Mesendoderm (in vitro differentiated cells): ENCODE measurements at regions not wholly inside any gene's neighbourhood (a gene's known extent, or its start where the extent isn't known, plus 50 kb on each side); places are given as distances from the start of the nearest gene placed in this dataset.

Experiments
- DNase-seq: peaks from one replicate; pipeline ENCODE4 v3.0.0; 2013
- H2AK5ac ChIP-seq: 2 replicates; pipeline ENCODE4 v1.6.1; 2013; ENCODE audit warnings: low read length, inconsistent platforms
- H2BK120ac ChIP-seq: 2 replicates; pipeline ENCODE4 v1.6.1; 2013; ENCODE audit warnings: low read depth, mild to moderate bottlenecking, low read length, moderate library complexity, mixed read lengths
- H2BK15ac ChIP-seq: replicated peaks from 2 replicates; pipeline ENCODE4 v1.6.1; 2013; ENCODE audit warnings: low read depth, mild to moderate bottlenecking, moderate library complexity
- H2BK5ac ChIP-seq: 2 replicates; pipeline ENCODE4 v1.6.1; 2013; ENCODE audit warnings: low read length, inconsistent platforms
- H3K18ac ChIP-seq: 2 replicates; pipeline ENCODE4 v1.6.1; 2013; ENCODE audit warnings: mild to moderate bottlenecking, low read length, mixed read lengths
- H3K23ac ChIP-seq: one replicate; pipeline ENCODE4 v1.6.1; 2013; ENCODE audit warnings: low read length
- H3K27ac ChIP-seq: 2 replicates; pipeline ENCODE4 v1.5.1; 2013; ENCODE audit warnings: low read depth, mild to moderate bottlenecking, inconsistent platforms, low read length, moderate library complexity
- H3K27me3 ChIP-seq: 2 replicates; pipeline ENCODE4 v1.6.1; 2013; ENCODE audit warnings: low read length, control low read depth, mild to moderate bottlenecking, inconsistent platforms; ENCODE audit not compliant: insufficient read depth, poor library complexity
- H3K36me3 ChIP-seq: 2 replicates; pipeline ENCODE4 v1.6.1; 2013; ENCODE audit warnings: low read length, inconsistent platforms; ENCODE audit not compliant: control insufficient read depth, insufficient read depth
- H3K4ac ChIP-seq: one replicate; pipeline ENCODE4 v1.6.1; 2013; ENCODE audit warnings: low read depth, mild to moderate bottlenecking, low read length, moderate library complexity
- H3K4me1 ChIP-seq: 2 replicates; pipeline ENCODE4 v1.6.1; 2013; ENCODE audit warnings: low read depth, low read length, inconsistent platforms; ENCODE audit not compliant: control insufficient read depth
- H3K4me2 ChIP-seq: 2 replicates; pipeline ENCODE4 v1.6.1; 2013; ENCODE audit warnings: low read length
- H3K4me3 ChIP-seq: 2 replicates; pipeline ENCODE4 v1.5.1; 2013; ENCODE audit warnings: mild to moderate bottlenecking, low read length
- H3K56ac ChIP-seq: one replicate; pipeline ENCODE4 v1.6.1; 2013; ENCODE audit warnings: low read length
- H3K79me1 ChIP-seq: 2 replicates; pipeline ENCODE4 v1.6.1; 2013; ENCODE audit warnings: low read length, inconsistent platforms
- H3K79me2 ChIP-seq: 2 replicates; pipeline ENCODE4 v1.6.1; 2013; ENCODE audit warnings: mild to moderate bottlenecking, low read length; ENCODE audit not compliant: control insufficient read depth, insufficient read depth
- H3K9ac ChIP-seq: 2 replicates; pipeline ENCODE4 v1.6.1; 2013; ENCODE audit warnings: low read length, inconsistent platforms
- H4K5ac ChIP-seq: one replicate; pipeline ENCODE4 v1.6.1; 2013; ENCODE audit warnings: low read length
- H4K8ac ChIP-seq: one replicate; pipeline ENCODE4 v1.6.1; 2013; ENCODE audit warnings: low read depth, mild to moderate bottlenecking, control low read depth, low read length, moderate library complexity
- WGBS: extraction: QIAGEN DNeasy Blood & Tissue Kit; methylation state at CpG from one replicate; pipeline ENCODE4 v1.1.7; 2013; ENCODE audit warnings: low lambda C conversion rate, missing lambda C conversion rate; ENCODE audit not compliant: insufficient coverage; ENCODE audit errors: extremely low coverage; 5-methylcytosine and 5-hydroxymethylcytosine counted together

DNA sequence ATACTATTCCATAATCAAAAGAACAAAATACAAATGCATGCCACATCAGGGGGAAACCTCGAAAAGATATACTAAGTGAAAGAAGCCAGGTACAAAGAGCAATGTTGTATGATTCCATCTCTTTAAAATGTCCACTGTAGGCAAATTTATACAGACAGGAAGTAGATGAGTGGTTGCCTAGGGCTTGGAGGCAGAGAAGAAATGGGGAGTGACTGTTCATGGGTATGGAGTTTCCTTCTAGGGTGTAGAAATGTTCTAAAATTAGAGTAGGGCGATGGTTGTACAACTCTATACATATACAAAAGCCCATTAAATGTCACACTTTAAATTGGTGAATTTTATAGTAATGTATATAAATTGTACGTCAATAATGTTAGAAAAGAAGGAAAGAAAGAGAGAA is 128.1 kb downstream of the MAF start:
- Histone ChIP-seq H4K8ac (no peak overlapping the region), H3K56ac (no peak overlapping the region), H3K27me3 (no peaks in the 10 kb centered on the region), H3K18ac (no peak overlapping the region), H4K5ac (no peak overlapping the region), H3K4me3 (no peak overlapping the region), H3K79me1 (no peaks in the 10 kb centered on the region), H3K23ac (no peak overlapping the region), H3K36me3 (no peaks in the 10 kb centered on the region), H3K27ac (no peak overlapping the region), H2AK5ac (no peak overlapping the region), H2BK15ac (no peak overlapping the region), H3K4me2 (no peak overlapping the region), H3K4me1 (no peaks in the 10 kb centered on the region), H3K9ac (no peak overlapping the region), H3K79me2 (no peaks in the 10 kb centered on the region), H2BK120ac (no peak overlapping the region), H3K4ac (no peak overlapping the region), H2BK5ac (no peak overlapping the region)
- DNase-seq, result no peak
- WGBS, result 100% methylated on average over 1 of the region's 3 CpGs

- Histone ChIP-seq H2BK15ac (no peak overlapping the region), H3K27me3 (no peaks in the 10 kb centered on the region), H3K4ac (no peak overlapping the region), H4K5ac (no peak overlapping the region), H3K23ac (no peak overlapping the region), H3K9ac (no peak overlapping the region), H4K8ac (no peak overlapping the region), H3K4me1 (no peaks in the 10 kb centered on the region), H2BK5ac (no peak overlapping the region), H3K4me2 (no peak overlapping the region), H3K18ac (no peak overlapping the region), H2BK120ac (no peak overlapping the region), H3K56ac (no peak overlapping the region), H3K36me3 (no peaks in the 10 kb centered on the region), H2AK5ac (no peak overlapping the region), H3K27ac (no peak overlapping the region), H3K79me2 (no peaks in the 10 kb centered on the region), H3K4me3 (no peak overlapping the region), H3K79me1 (no peaks in the 10 kb centered on the region)
- WGBS, result no CpG with 5 or more reads among the region's 10 CpGs
- no peak for DNase-seq
Measured at GRCh38 chr16:79469999-79470398, 130.5 kb downstream of the MAF start.

GRCh38 chr16:79468631-79469030 is 131.9 kb downstream of the MAF start:
- no peak overlapping the region for H3K56ac ChIP-seq
- no peaks in the 10 kb centered on the region for H3K79me1 ChIP-seq
- no peak overlapping the region for H2AK5ac ChIP-seq
- no peak overlapping the region for H3K4me3 ChIP-seq
- no peak overlapping the region for H3K18ac ChIP-seq
- no peak for DNase-seq
- H3K27ac ChIP-seq, result no peak overlapping the region
- H3K36me3 ChIP-seq, result no peaks in the 10 kb centered on the region
- no peak overlapping the region for H2BK5ac ChIP-seq
- no peak overlapping the region for H4K8ac ChIP-seq
- H3K23ac ChIP-seq, result no peak overlapping the region
- no peaks in the 10 kb centered on the region for H3K27me3 ChIP-seq
- no CpG with 5 or more reads among the region's 4 CpGs for WGBS
- H4K5ac ChIP-seq, result no peak overlapping the region
- H3K79me2 ChIP-seq, result no peaks in the 10 kb centered on the region
- no peak overlapping the region for H3K4me2 ChIP-seq
- no peaks in the 10 kb centered on the region for H3K4me1 ChIP-seq
- no peak overlapping the region for H3K9ac ChIP-seq
- H2BK15ac ChIP-seq, result no peak overlapping the region
- H2BK120ac ChIP-seq, result no peak overlapping the region
- H3K4ac ChIP-seq, result no peak overlapping the region

GRCh38 chr16:79468121-79468552 is 132.4 kb downstream of the MAF start:
- no peak overlapping the region for H2BK5ac ChIP-seq
- no peaks in the 10 kb centered on the region for H3K36me3 ChIP-seq
- no peak for DNase-seq
- no peaks in the 10 kb centered on the region for H3K4me1 ChIP-seq
- no CpG with 5 or more reads among the region's 10 CpGs for WGBS
- H4K8ac ChIP-seq, result no peak overlapping the region
- H3K9ac ChIP-seq, result no peak overlapping the region
- no peak overlapping the region for H3K4me2 ChIP-seq
- no peak overlapping the region for H3K56ac ChIP-seq
- H3K4ac ChIP-seq, result no peak overlapping the region
- no peak overlapping the region for H3K27ac ChIP-seq
- no peak overlapping the region for H3K4me3 ChIP-seq
- no peak overlapping the region for H2BK15ac ChIP-seq
- no peak overlapping the region for H2AK5ac ChIP-seq
- H3K79me1 ChIP-seq, result no peaks in the 10 kb centered on the region
- H3K27me3 ChIP-seq, result no peaks in the 10 kb centered on the region
- H3K18ac ChIP-seq, result no peak overlapping the region
- H3K23ac ChIP-seq, result no peak overlapping the region
- H2BK120ac ChIP-seq, result no peak overlapping the region
- H3K79me2 ChIP-seq, result no peaks in the 10 kb centered on the region
- H4K5ac ChIP-seq, result no peak overlapping the region

DNA sequence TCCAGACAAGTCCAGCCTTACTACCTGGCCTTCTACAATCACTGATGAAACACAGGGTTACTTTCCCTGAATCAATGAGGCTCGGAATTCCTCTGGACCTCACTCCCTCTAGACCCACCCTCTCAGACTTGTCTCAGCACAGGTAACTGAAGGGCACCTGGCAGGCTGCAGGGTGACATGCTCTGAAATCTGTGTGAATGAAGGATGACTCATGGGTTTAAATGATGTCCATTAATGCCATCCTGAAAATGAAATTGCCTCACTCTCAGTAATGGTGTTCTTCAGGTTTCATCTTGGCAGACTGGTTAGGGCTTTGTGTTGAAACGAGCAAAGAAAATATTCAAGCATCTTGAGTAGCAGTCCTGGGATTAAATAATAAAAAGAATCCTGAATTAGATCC is 134.4 kb downstream of the MAF start:
- Histone ChIP-seq H3K23ac (no peak overlapping the region), H3K4ac (no peak overlapping the region), H3K4me3 (no peak overlapping the region), H2BK120ac (no peak overlapping the region), H3K18ac (no peak overlapping the region), H3K79me2 (no peaks in the 10 kb centered on the region), H3K79me1 (no peaks in the 10 kb centered on the region), H3K9ac (no peak overlapping the region), H3K36me3 (no peaks in the 10 kb centered on the region), H2BK5ac (no peak overlapping the region), H2AK5ac (no peak overlapping the region), H3K56ac (no peak overlapping the region), H3K4me2 (no peak overlapping the region), H3K4me1 (no peaks in the 10 kb centered on the region), H4K8ac (no peak overlapping the region), H2BK15ac (no peak overlapping the region), H3K27ac (no peak overlapping the region), H3K27me3 (no peaks in the 10 kb centered on the region), H4K5ac (no peak overlapping the region)
- no peak for DNase-seq
- no CpG with 5 or more reads among the region's 2 CpGs for WGBS

DNA sequence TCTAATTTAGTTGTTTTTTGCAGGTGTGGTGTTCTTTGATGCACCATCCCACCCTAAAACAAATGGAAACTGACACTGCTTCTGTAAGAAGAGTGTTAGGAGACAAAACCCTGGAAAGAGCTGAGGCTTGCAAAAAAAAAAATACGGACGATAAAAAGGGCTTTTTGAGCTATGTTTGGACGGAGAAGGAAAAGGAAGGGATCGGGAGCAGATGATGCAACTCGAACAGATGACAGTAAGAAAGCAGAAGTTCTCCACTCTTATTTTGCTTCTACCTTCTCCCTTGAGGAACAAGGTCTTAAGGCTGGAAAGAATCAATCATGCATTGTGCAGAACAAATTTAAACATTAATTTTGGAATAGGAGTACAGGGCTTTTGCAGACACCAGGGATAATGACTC is 136.7 kb downstream of the MAF start:
- Histone ChIP-seq H2AK5ac (no peak overlapping the region), H3K36me3 (no peaks in the 10 kb centered on the region), H3K79me1 (no peaks in the 10 kb centered on the region), H3K4me2 (no peak overlapping the region), H3K56ac (no peak overlapping the region), H3K27ac (no peak overlapping the region), H3K79me2 (no peaks in the 10 kb centered on the region), H3K23ac (no peak overlapping the region), H3K18ac (no peak overlapping the region), H3K27me3 (no peaks in the 10 kb centered on the region), H2BK5ac (no peak overlapping the region), H3K9ac (no peak overlapping the region), H2BK120ac (no peak overlapping the region), H3K4me1 (no peaks in the 10 kb centered on the region), H3K4ac (no peak overlapping the region), H4K8ac (no peak overlapping the region), H4K5ac (no peak overlapping the region), H3K4me3 (no peak overlapping the region), H2BK15ac (no peak overlapping the region)
- DNase-seq, result no peak
- no CpG with 5 or more reads among the region's 5 CpGs for WGBS
